Endothelial cell of umbilical vein (primary cell): ENCODE measurements at regions not wholly inside any gene's neighbourhood (a gene's known extent, or its start where the extent isn't known, plus 50 kb on each side); places are given as distances from the start of the nearest gene placed in this dataset.

ENCODE experiments used
- BruUV-seq: library from RNA; stranded (reverse); fragments of 400-500 nt; replicated peaks from 2 replicates; lab custom pipeline; 2021; lab: Mats Ljungman, UMichigan
- CTCF ChIA-PET: fragments of 300-600, 350-600 bp; sonication (Branson Sonifier 250); formaldehyde crosslinking; loops from one replicate; lab custom pipeline; 2021; ENCODE audit warnings: antibody characterized with exemption, inconsistent platforms; lab: Charles Lee
- POLR2A ChIA-PET: fragments of 300-600, 350-600 bp; sonication (Branson Sonifier 250); formaldehyde crosslinking; loops from one replicate; lab custom pipeline; 2021; ENCODE audit warnings: antibody characterized with exemption, inconsistent platforms; lab: Charles Lee
- DNase-seq: peaks from one replicate; pipeline ENCODE4 v3.0.0-alpha.2; 2011; ENCODE audit warnings: low read depth, low spot score
- FAIRE-seq: peaks from 2 replicates; lab custom pipeline; 2011; peaks lifted over from hg19 to GRCh38; lab: Jason Lieb, UNC
- H2AFZ ChIP-seq: 2 replicates; pipeline ENCODE4 v1.6.0; 2012; ENCODE audit warnings: low read depth, low read length, control low read depth, inconsistent platforms
- H3K27ac ChIP-seq: 2 replicates; pipeline ENCODE4 v1.5.1; 2011; ENCODE audit warnings: low read depth, mild to moderate bottlenecking, control low read depth, low read length, moderate library complexity; ENCODE audit not compliant: insufficient read depth
- H3K27me3 ChIP-seq, 2 experiments: 2 replicates each; pipeline versions ENCODE4 v1.6.0 to v1.6.1; 2011; ENCODE audit warnings: low read length in 2 of 2, mixed read lengths in 1 of 2; ENCODE audit not compliant: control insufficient read depth in 2 of 2, insufficient read depth in 2 of 2
- H3K36me3 ChIP-seq, 2 experiments: 2 replicates in 1 of 2; 3 replicates in 1 of 2; pipeline ENCODE4 v1.5.1; 2011; ENCODE audit warnings: low read length in 2 of 2, mild to moderate bottlenecking in 1 of 2, moderate library complexity in 1 of 2; ENCODE audit not compliant: control insufficient read depth in 2 of 2, insufficient read depth in 2 of 2; ENCODE audit errors: extremely low read depth in 1 of 2
- H3K4me1 ChIP-seq: 3 replicates; pipeline ENCODE4 v1.5.1; 2011; ENCODE audit warnings: mild to moderate bottlenecking, low read length; ENCODE audit not compliant: control insufficient read depth, insufficient read depth; ENCODE audit errors: extremely low read depth
- H3K4me2 ChIP-seq: 2 replicates; pipeline ENCODE4 v1.6.1; 2011; ENCODE audit warnings: low read length, control low read depth, mixed read lengths; ENCODE audit not compliant: insufficient read depth
- H3K4me3 ChIP-seq, 3 experiments: fragments of 200-600 bp in 1 of 3; sonication (generic), shearing (Covaris generic) in 1 of 3; replicated peaks in 1 of 3; 2 replicates each; pipeline ENCODE4 v1.5.1; 2011 to 2016; ENCODE audit warnings: control low read depth in 3 of 3, low read length in 3 of 3, mild to moderate bottlenecking in 2 of 3, inconsistent platforms in 1 of 3, low read depth in 1 of 3, moderate library complexity in 1 of 3; ENCODE audit not compliant: insufficient read depth in 1 of 3
- H3K79me2 ChIP-seq: 2 replicates; pipeline ENCODE4 v1.6.0; 2012; ENCODE audit warnings: low read length, inconsistent platforms; ENCODE audit not compliant: control insufficient read depth, insufficient read depth
- H3K9ac ChIP-seq: replicated peaks from 2 replicates; pipeline ENCODE3; 2011; ENCODE audit warnings: low read length, control low read depth; ENCODE audit not compliant: insufficient read depth; ENCODE audit errors: extremely low read depth
- H3K9me1 ChIP-seq: replicated peaks from 3 replicates; pipeline ENCODE4 v1.6.0; 2011; ENCODE audit warnings: mild to moderate bottlenecking, low read length; ENCODE audit not compliant: control insufficient read depth, insufficient read depth; ENCODE audit errors: extremely low read depth
- H3K9me3 ChIP-seq: replicated peaks from 2 replicates; pipeline ENCODE4 v1.5.1; 2012; ENCODE audit warnings: low read length, inconsistent platforms; ENCODE audit not compliant: control insufficient read depth, insufficient read depth
- H4K20me1 ChIP-seq: replicated peaks from 2 replicates; pipeline ENCODE3; 2011; ENCODE audit warnings: mild to moderate bottlenecking, low read length; ENCODE audit not compliant: control insufficient read depth, insufficient read depth; ENCODE audit errors: extremely low read depth
- EZH2 ChIP-seq: IDR thresholded peaks from 2 replicates; pipeline ENCODE4 v1.6.1; 2012; ENCODE audit warnings: borderline replicate concordance, low read depth, mild to moderate bottlenecking, moderate library complexity, low read length, inconsistent platforms; ENCODE audit not compliant: severe bottlenecking
- FOS ChIP-seq: IDR thresholded peaks from 2 replicates; pipeline ENCODE4 v1.6.1; 2011; ENCODE audit warnings: mild to moderate bottlenecking, low read length, moderate library complexity, borderline replicate concordance; ENCODE audit not compliant: insufficient read depth
- GATA2 ChIP-seq: IDR thresholded peaks from 2 replicates; pipeline ENCODE4 v1.7.0; 2011; ENCODE audit warnings: low read depth, mild to moderate bottlenecking, moderate library complexity, mixed read lengths, low read length; ENCODE audit not compliant: insufficient read length, insufficient read depth
- JUN ChIP-seq: IDR thresholded peaks from 2 replicates; pipeline ENCODE4 v1.6.1; 2011; ENCODE audit warnings: borderline replicate concordance, low read depth; ENCODE audit not compliant: insufficient read length, insufficient read depth
- MYC ChIP-seq: IDR thresholded peaks from one replicate; pipeline ENCODE4 v1.6.1; 2011; ENCODE audit warnings: mild to moderate bottlenecking, low read depth, low read length
- POLR2A ChIP-seq: IDR thresholded peaks from 2 replicates; pipeline ENCODE4 v1.6.1; 2012; ENCODE audit warnings: low read depth, mild to moderate bottlenecking, control low read depth, low read length
- POLR2AphosphoS5 ChIP-seq: IDR thresholded peaks from 2 replicates; pipeline ENCODE4 v1.6.1; 2012; ENCODE audit warnings: low read depth, mild to moderate bottlenecking, control low read depth, low read length, moderate library complexity; ENCODE audit not compliant: insufficient read depth
- dilution Hi-C: fragments of 300-500 bp; cut with MboI; formaldehyde crosslinking; loops from one replicate; pipeline ENCODE4 v1.15.0; 2019; ENCODE audit warnings: low sequenced_read_pairs; ENCODE audit not compliant: extremely low pct_ligation_motif_present
- intact Hi-C: fragments of 100-400 bp; cut with micrococcal nuclease; formaldehyde crosslinking; loops from one replicate; pipeline ENCODE4 v1.10.0; 2022
- TF ChIP-seq, protein P1 (sequence below): IDR thresholded peaks from 2 replicates; pipeline ENCODE4 v1.6.1; 2011; ENCODE audit not compliant: insufficient read depth, insufficient read length
- TF ChIP-seq, protein P2 (sequence below), 2 donors: IDR thresholded peaks; 1 replicate in 1 of 2; 2 replicates in 1 of 2; pipeline ENCODE4 v1.5.1; 2011; ENCODE audit warnings: low read length in 2 of 2, mild to moderate bottlenecking in 2 of 2, moderate library complexity in 2 of 2, control low read depth in 1 of 2, inconsistent platforms in 1 of 2, low read depth in 1 of 2; ENCODE audit not compliant: insufficient read depth in 1 of 2; ENCODE audit errors: extremely low read depth in 1 of 2

DNA sequence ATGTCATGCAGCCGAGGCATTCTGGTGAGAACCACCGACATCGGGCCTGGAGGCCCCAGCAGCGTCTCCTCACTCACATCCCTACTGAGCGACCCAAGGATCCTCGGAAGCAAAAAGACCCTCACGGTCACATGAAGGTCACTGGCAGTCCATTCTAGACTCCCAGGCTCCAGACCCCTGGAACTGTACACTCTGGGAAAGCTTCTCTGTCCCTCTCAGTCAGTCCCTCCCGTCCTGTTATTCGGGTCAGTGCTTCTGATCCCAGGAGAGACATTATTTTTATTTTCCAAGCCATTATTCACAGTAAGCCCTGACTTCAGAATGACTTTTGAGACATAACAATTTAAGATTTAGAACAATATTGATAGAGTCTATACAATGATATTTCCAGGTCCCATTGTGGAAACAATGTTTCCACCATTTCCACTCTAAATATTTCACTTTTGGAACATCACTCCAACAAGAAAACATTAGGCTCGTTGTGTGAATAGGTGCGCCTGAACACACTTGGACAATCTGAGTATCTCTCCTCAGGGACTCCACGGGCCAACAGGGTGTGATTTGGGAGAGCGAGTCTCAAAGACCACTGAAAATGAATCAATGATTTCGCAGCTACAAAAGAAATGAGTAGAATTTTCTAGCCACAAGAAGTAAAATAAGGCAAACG, 199.7 kb downstream of the SOD2 start:
- no peak overlapping the region for H3K27ac ChIP-seq
- no peaks in the 10 kb centered on the region for H3K79me2 ChIP-seq
- dilution Hi-C loops: no loop called here
- no peaks in the 10 kb centered on the region for H3K36me3 ChIP-seq
- no peaks in the 10 kb centered on the region for H3K4me1 ChIP-seq
- no peak for DNase-seq
- no peaks in the 10 kb centered on the region for H4K20me1 ChIP-seq
- no peak overlapping the region for H3K9ac ChIP-seq
- H3K4me3 ChIP-seq: no peak overlapping the region
- H2AFZ ChIP-seq: no peak overlapping the region
- H3K9me3 ChIP-seq: peaks cover 2% of the 10 kb centered on the region
- ChIA-PET POLR2A (no interaction called here), CTCF (no interaction called here)
- H3K27me3 ChIP-seq: no peaks in the 10 kb centered on the region
- no TSS peak for BruUV-seq
- no peak for FAIRE-seq
- no peak overlapping the region for H3K4me2 ChIP-seq
- TF ChIP-seq JUN (no peak), POLR2A (no peak), GATA2 (no peak), POLR2AphosphoS5 (no peak), MYC (no peak), FOS (no peak), EZH2 (no peak)
- TF ChIP-seq, protein P1, sequence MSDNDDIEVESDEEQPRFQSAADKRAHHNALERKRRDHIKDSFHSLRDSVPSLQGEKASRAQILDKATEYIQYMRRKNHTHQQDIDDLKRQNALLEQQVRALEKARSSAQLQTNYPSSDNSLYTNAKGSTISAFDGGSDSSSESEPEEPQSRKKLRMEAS: no peak
- TF ChIP-seq, protein P2, sequence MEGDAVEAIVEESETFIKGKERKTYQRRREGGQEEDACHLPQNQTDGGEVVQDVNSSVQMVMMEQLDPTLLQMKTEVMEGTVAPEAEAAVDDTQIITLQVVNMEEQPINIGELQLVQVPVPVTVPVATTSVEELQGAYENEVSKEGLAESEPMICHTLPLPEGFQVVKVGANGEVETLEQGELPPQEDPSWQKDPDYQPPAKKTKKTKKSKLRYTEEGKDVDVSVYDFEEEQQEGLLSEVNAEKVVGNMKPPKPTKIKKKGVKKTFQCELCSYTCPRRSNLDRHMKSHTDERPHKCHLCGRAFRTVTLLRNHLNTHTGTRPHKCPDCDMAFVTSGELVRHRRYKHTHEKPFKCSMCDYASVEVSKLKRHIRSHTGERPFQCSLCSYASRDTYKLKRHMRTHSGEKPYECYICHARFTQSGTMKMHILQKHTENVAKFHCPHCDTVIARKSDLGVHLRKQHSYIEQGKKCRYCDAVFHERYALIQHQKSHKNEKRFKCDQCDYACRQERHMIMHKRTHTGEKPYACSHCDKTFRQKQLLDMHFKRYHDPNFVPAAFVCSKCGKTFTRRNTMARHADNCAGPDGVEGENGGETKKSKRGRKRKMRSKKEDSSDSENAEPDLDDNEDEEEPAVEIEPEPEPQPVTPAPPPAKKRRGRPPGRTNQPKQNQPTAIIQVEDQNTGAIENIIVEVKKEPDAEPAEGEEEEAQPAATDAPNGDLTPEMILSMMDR (IDR thresholded peaks at IDR 0.05; ENCODE audit: extremely low read depth in 1 of 2, insufficient read depth in 1 of 2, low read depth in 1 of 2, low read length in 2 of 2): no peak
- intact Hi-C loops: no loop called here
- no peaks in the 10 kb centered on the region for H3K9me1 ChIP-seq
